HG02943 (cell line): ENCODE measurements at regions not wholly inside any gene's neighbourhood (a gene's known extent, or its start where the extent isn't known, plus 50 kb on each side); places are given as distances from the start of the nearest gene placed in this dataset.

Source experiments
- ATAC-seq: cut with Tn5 transposase; IDR thresholded peaks from one replicate; pipeline ENCODE4 v1.9.1; 2021; ENCODE audit warnings: mild to moderate bottlenecking, low read depth, moderate library complexity; ENCODE audit not compliant: unreplicated experiment

DNA sequence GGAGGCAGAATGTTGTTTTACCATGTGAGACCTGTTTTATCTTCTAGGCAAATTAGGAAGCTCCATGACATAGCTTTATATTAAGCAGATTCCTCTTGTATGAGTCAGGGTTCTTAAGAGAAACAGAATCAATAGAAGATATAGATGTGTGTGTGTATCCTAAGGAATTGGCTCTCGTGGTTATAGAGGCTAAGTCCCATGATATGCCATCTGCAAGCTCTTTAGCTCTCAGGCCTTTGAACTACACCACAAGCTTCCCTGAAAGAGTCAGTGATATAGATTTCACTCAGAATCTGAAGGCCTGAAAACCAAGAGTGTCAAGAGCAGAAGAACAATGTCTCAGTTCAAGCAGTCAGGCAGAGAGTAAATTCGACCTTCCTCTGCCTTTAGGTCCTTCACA, 365.8 kb upstream of the ZNF608 start:
- ATAC-seq, result no peak

DNA sequence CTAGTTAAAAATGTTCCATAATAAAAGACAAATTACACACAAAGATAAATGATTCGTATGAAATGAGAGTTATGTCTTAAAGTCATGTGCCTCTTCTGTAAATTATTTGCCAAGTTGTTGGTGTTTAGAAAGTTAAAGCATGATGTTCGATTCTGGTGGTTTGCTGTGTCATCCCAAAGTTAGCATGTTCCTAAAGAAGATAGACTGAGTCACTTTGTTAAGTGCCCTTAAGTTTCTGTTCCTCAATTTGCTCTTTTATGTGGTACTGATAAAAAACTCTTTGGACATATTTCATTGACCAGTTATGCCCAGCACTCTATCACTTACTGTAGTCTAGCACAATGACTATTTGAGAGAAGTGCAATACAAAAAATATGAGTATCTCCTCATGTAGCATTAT, 366.9 kb upstream of the ZNF608 start:
- ATAC-seq, result no peak

- ATAC-seq, result no peak
Measured at GRCh38 chr5:125115195-125115525, 368.7 kb upstream of the ZNF608 start.

DNA sequence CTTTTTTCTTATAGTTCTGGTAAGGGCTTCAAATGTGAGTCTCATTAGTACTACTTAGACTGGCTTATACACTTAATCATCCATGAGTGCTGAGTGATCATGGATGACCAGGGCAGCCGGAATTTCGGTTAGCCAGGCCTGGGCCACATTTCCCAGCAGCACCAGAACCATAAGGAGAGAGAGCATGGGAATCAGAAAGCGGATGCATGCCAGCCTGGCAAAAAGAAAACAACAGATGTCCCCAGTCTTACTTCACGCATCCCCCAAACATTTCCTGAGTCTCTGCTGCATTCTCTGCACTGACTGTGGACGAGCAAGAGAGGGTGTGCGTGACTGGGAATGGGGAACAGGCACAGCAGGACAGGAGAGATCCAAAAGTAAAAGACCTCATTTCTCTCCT, 371.1 kb upstream of the ZNF608 start:
- no peak for ATAC-seq

DNA sequence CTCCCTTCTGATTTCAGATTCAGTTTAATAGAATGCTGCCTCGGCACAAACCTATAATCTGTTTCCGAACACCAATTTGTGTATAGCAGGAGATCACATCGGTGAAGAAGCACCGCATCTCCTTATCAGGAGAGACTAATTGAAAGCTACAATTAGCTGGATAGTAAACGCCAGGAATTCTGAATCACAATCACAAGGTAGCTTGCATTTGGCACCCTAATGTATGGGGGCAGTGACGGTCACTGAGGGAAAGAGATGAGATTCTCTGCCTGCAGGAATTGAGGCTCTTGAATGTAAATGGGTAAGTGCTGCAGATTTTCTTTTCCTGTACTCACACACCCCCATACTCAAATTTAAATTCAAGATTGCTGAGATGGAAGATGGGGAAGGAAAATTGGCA, 373.6 kb upstream of the ZNF608 start:
- no peak for ATAC-seq

GRCh38 chr5:125125031-125125823, 378.8 kb upstream of the ZNF608 start:
- no peak for ATAC-seq

DNA sequence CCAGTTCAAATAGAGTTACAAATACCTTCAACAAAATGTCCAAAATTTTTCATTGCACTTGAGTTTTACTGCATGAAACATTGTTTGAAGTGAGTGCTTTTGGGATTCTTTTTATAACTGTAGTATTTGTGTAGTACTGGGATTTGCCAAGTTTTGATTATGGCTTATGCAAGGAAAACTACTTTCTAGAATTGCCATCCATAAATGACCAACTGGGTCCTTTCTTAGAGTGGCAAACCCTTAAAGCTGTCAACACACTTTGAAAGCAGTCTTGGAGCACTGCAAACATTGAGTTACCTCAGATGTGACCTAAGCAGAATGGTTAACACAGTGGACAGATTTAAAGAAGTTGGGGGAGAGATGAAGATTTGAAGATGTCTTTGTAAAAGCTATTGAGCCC, 379.6 kb upstream of the ZNF608 start:
- ATAC-seq, result no peak

- ATAC-seq, result no peak
Measured at GRCh38 chr5:125129151-125129806, 382.8 kb upstream of the ZNF608 start.

GRCh38 chr5:125130591-125130990, 384.2 kb upstream of the ZNF608 start:
- ATAC-seq, result no peak

- ATAC-seq, result no peak
Measured at GRCh38 chr5:125134216-125135081, 388.0 kb upstream of the ZNF608 start.

DNA sequence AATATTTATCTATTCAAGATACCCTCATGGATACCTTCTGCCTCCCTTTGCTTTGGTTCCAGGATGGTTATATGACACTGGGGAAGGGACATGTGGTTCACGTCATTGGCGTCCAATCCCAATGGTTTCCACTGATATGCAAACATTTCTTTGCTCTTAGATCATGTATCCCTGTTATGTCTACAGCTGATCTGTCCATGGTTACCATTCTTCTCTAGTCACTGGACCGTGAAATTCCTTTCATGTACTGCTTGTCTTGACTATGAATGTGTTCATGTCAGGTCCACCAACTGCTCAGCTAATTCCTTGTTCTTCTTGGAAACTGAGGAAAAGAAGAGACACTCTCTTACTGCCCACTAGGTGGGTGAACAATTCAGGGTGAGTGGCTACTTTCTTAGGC, 391.1 kb upstream of the ZNF608 start:
- ATAC-seq, result no peak

DNA sequence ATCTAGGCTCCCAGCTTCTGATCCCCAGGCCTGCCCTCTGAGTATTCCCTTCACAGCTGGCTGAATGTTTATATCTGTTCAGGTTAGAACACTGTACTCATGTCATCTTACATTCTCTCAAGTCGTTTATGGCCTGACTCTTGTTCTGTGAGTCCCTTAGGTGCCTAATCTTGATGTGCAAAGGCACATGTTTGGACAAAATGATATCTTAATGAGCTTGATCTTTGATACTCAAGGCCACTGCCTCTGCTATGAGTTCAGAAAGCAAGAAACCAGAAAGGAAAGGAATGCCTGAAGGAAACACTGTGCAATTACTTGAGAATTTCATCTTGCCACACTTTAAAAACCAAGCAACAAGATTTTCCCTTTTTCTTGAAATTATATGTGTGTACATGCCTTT, 391.8 kb upstream of the ZNF608 start:
- no peak for ATAC-seq

- no peak for ATAC-seq
Measured at GRCh38 chr5:125139590-125139989, 393.2 kb upstream of the ZNF608 start.

- ATAC-seq, result no peak
Measured at GRCh38 chr5:125140220-125140619, 393.8 kb upstream of the ZNF608 start.

DNA sequence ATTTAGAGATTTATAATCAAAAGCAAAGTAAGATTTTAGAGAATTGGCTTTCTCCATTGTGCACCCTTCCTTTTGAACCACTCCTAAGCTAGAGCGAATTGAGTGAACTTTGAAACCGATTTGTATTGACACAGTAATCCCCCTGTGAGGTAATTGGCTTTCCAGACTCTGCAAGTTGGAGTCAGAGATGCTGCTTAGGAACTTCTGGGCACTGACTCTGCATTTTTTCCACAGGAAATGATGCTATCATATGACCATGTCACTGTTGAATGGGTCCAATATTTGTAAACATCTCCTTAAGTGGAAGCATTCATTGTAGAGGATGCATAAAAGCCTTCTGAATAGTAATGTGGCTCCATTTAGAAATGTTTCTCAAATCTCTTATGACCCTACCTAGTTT, 394.4 kb upstream of the ZNF608 start:
- no peak for ATAC-seq

GRCh38 chr5:125142458-125142857, 396.0 kb upstream of the ZNF608 start:
- ATAC-seq, result no peak

DNA sequence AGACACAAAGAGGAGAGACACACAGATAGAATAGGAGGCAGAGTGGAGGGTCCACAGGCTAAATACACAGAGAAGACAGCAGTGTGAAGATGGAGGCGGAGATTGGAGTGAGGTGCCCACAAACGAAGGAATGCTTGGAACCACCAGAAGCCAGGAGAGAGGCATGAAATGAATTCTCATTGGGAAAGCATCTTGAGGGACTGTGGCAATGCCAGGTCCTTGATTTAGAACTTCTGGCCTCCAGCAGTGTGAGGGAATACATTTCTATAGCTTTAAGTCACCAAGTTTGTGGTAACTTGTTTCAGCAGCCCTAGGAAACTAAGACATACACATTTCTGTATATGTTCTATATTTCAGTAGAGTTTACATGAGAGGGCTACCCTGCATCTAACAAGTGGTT, 396.6 kb upstream of the ZNF608 start:
- no peak for ATAC-seq

GRCh38 chr5:125148076-125148475, 401.6 kb upstream of the ZNF608 start:
- no peak for ATAC-seq

DNA sequence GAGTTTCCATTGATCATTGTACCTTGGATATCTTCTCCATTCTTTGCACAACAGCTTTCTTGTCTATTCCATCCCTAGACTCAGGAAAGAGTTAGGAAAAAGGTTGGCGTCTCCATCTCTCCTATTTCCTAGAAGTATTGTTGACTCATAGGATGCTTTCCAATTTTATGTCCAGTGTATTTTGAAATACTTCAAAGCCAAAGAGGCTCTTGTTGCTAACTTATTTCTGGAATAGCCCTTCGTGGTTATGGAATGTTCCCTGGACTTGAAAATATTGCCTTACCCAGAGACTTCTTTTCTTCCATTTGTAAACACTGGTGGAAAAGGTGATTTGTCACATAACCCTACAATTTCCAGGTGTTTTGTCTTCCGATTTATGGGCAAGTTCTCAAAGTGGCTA, 402.3 kb upstream of the ZNF608 start:
- ATAC-seq, result no peak

GRCh38 chr5:125149110-125149509, 402.7 kb upstream of the ZNF608 start:
- no peak for ATAC-seq

GRCh38 chr5:125149527-125149926, 403.1 kb upstream of the ZNF608 start:
- ATAC-seq, result no peak
